WTC11 (cell line): ENCODE measurements at regions not wholly inside any gene's neighbourhood (a gene's known extent, or its start where the extent isn't known, plus 50 kb on each side); places are given as distances from the start of the nearest gene placed in this dataset.

Experiments used
- ATAC-seq: fragments of 200-7000 bp; cut with Tn5 transposase; 2 replicates; pipeline ENCODE4 v1.10.0; 2021; ENCODE audit warnings: mild to moderate bottlenecking, moderate library complexity
- CTCF ChIA-PET: fragments of 300-600 bp; sonication (Branson Sonifier 250); formaldehyde crosslinking; loops from one replicate; lab custom pipeline; 2021; ENCODE audit warnings: antibody characterized with exemption; lab: Charles Lee
- POLR2A ChIA-PET: fragments of 350-600 bp; sonication (Branson Sonifier 250); formaldehyde crosslinking; loops from one replicate; lab custom pipeline; 2021; ENCODE audit warnings: antibody characterized with exemption; lab: Charles Lee
- DNase-seq: peaks from one replicate; pipeline ENCODE4 v3.0.0; 2021; ENCODE audit warnings: low spot score
- H3K27ac Mint-ChIP-seq: 2 replicates; pipeline ENCODE4 v1.8.0; 2021; ENCODE audit warnings: mixed read lengths
- H3K27me3 Mint-ChIP-seq: 2 replicates; pipeline ENCODE4 v1.8.0; 2021; ENCODE audit warnings: low read depth, mild to moderate bottlenecking, moderate library complexity, mixed read lengths
- H3K36me3 Mint-ChIP-seq: 2 replicates; pipeline ENCODE4 v1.8.0; 2021; ENCODE audit warnings: mixed read lengths
- H3K4me1 Mint-ChIP-seq: 2 replicates; pipeline ENCODE4 v1.8.0; 2022; ENCODE audit warnings: mixed read lengths
- H3K4me3 Mint-ChIP-seq: 2 replicates; pipeline ENCODE4 v1.8.0; 2021; ENCODE audit warnings: mild to moderate bottlenecking, moderate library complexity, mixed read lengths
- H3K9me3 Mint-ChIP-seq: 2 replicates; pipeline ENCODE4 v1.8.0; 2021; ENCODE audit warnings: mixed read lengths
- AR ChIP-seq: fragments of 250-450 bp; sonication (Bioruptor Pico); IDR thresholded peaks from 2 replicates; pipeline ENCODE4 v1.9.0; 2021; ENCODE audit warnings: mild to moderate bottlenecking
- CREB1 ChIP-seq: sonication (generic); formaldehyde crosslinking; IDR thresholded peaks from 2 replicates; pipeline ENCODE4 v1.8.0; 2023; ENCODE audit warnings: mild to moderate bottlenecking, missing genetic modification reagents
- ELF4 ChIP-seq: sonication (generic); formaldehyde crosslinking; IDR thresholded peaks from 2 replicates; pipeline ENCODE4 v1.8.1; 2022; ENCODE audit warnings: low read depth, mild to moderate bottlenecking, moderate library complexity, missing genetic modification reagents
- ERG ChIP-seq: fragments of 250-450 bp; sonication (Bioruptor Pico); IDR thresholded peaks from 2 replicates; pipeline ENCODE4 v1.8.0; 2021; ENCODE audit warnings: mild to moderate bottlenecking
- FOXJ3 ChIP-seq: sonication (generic); formaldehyde crosslinking; IDR thresholded peaks from 2 replicates; pipeline ENCODE4 v1.9.0; 2021; ENCODE audit warnings: missing genetic modification reagents, mild to moderate bottlenecking, borderline replicate concordance
- FOXK1 ChIP-seq: sonication (generic); formaldehyde crosslinking; IDR thresholded peaks from 2 replicates; pipeline ENCODE4 v1.8.0; 2022; ENCODE audit warnings: mild to moderate bottlenecking, moderate library complexity, missing genetic modification reagents
- IRF1 ChIP-seq: sonication (generic); formaldehyde crosslinking; IDR thresholded peaks from 2 replicates; pipeline ENCODE4 v1.8.0; 2023; ENCODE audit warnings: missing genetic modification reagents
- NFYB ChIP-seq: sonication (generic); formaldehyde crosslinking; conservative IDR thresholded peaks from 2 replicates; pipeline ENCODE4 v1.8.0; 2022; ENCODE audit warnings: low read depth, missing genetic modification reagents
- NR2C2 ChIP-seq: sonication (generic); formaldehyde crosslinking; IDR thresholded peaks from 2 replicates; pipeline ENCODE4 v1.8.0; 2022; ENCODE audit warnings: mild to moderate bottlenecking, missing genetic modification reagents
- PREB ChIP-seq: sonication (generic); formaldehyde crosslinking; IDR thresholded peaks from 2 replicates; pipeline ENCODE4 v1.8.1; 2022; ENCODE audit warnings: mild to moderate bottlenecking, missing genetic modification reagents, moderate library complexity, borderline replicate concordance
- SMAD4 ChIP-seq: sonication (generic); formaldehyde crosslinking; IDR thresholded peaks from 2 replicates; pipeline ENCODE4 v1.8.0; 2022; ENCODE audit warnings: mild to moderate bottlenecking, missing genetic modification reagents
- TEAD1 ChIP-seq: sonication (generic); formaldehyde crosslinking; IDR thresholded peaks from 2 replicates; pipeline ENCODE4 v1.8.0; 2022; ENCODE audit warnings: mild to moderate bottlenecking, missing genetic modification reagents
- ZBTB21 ChIP-seq: sonication (generic); formaldehyde crosslinking; IDR thresholded peaks from 2 replicates; pipeline ENCODE4 v1.8.1; 2023; ENCODE audit warnings: mild to moderate bottlenecking, missing genetic modification reagents, borderline replicate concordance
- ZNF138 ChIP-seq: sonication (generic); formaldehyde crosslinking; conservative IDR thresholded peaks from 2 replicates; pipeline ENCODE4 v1.8.1; 2022; ENCODE audit warnings: mild to moderate bottlenecking, moderate library complexity, missing genetic modification reagents
- ZNF512 ChIP-seq: sonication (generic); formaldehyde crosslinking; IDR thresholded peaks from 2 replicates; pipeline ENCODE4 v1.8.1; 2022; ENCODE audit warnings: missing genetic modification reagents, borderline replicate concordance
- TF ChIP-seq, protein P1 (sequence below): sonication (generic); formaldehyde crosslinking; IDR thresholded peaks from 2 replicates; pipeline ENCODE4 v1.8.1; 2022; ENCODE audit warnings: mild to moderate bottlenecking, moderate library complexity, missing genetic modification reagents
- TF ChIP-seq, protein P2 (sequence below): sonication (generic); formaldehyde crosslinking; IDR thresholded peaks from 2 replicates; pipeline ENCODE4 v1.8.0; 2023; ENCODE audit warnings: missing genetic modification reagents, mild to moderate bottlenecking, borderline replicate concordance
- TF ChIP-seq, protein P3 (sequence below): sonication (generic); formaldehyde crosslinking; IDR thresholded peaks from 2 replicates; pipeline ENCODE4 v1.8.0; 2022; ENCODE audit warnings: mild to moderate bottlenecking, missing genetic modification reagents

DNA sequence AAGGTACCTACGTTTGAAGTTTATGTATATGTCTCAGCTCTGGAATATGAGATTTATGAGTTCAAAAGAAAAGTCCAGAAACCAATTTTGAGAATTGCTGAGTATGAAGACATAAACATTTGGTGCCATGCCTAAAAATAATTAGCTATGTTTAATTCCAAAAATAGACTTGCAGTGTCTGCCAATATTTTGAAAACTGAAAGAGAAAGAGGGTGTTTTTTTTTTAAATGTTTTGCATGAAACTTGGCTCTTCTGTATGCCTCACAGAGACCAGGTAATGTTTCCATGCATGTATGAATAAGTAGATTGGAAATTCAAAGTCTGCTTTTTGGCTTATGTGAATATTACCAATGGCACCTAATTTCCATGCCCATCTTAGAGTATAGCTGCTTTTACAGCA, 634.4 kb upstream of the C9orf72 start (continued):
- TF ChIP-seq, protein P1, sequence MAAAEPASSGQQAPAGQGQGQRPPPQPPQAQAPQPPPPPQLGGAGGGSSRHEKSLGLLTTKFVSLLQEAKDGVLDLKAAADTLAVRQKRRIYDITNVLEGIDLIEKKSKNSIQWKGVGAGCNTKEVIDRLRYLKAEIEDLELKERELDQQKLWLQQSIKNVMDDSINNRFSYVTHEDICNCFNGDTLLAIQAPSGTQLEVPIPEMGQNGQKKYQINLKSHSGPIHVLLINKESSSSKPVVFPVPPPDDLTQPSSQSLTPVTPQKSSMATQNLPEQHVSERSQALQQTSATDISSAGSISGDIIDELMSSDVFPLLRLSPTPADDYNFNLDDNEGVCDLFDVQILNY (CRISPR knock-in tag), result no peak
- no peak for TF ChIP-seq ELF4
- TF ChIP-seq FOXJ3 (CRISPR knock-in tag), result no peak
- no peak for TF ChIP-seq AR (CRISPR knock-in tag)

DNA sequence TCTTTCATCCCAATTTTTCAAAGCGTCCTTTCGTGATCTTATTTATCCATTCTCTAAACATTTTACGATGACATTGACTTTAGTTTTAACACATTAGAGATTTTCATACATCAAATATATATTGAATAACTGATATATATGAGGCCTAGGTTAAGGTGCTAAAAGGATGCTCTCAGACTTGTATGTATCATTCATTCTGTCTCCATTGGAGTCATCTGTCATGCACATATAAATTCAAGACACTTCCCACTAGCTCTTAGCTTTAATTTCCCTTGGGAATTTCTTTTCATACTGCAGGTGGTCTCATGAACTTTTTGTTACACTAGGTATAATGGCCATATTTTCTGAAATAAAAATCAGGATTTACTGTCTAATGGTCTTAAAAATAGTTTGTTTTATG, 635.8 kb upstream of the C9orf72 start:
- Mint-ChIP-seq H3K27me3 (no peaks in the 10 kb centered on the region), H3K4me3 (no peak overlapping the region), H3K27ac (no peak overlapping the region), H3K4me1 (peaks cover 9% of the 10 kb centered on the region), H3K9me3 (no peaks in the 10 kb centered on the region), H3K36me3 (no peaks in the 10 kb centered on the region)
- ATAC-seq (no peak), DNase-seq (no peak)
- CTCF ChIA-PET, result interaction anchor here (1.1 kb wide), 1 partner anchor 15 kb away, joined by 4 read pairs; no protein-coding TSS in a partner anchor
- TF ChIP-seq FOXJ3 (CRISPR knock-in tag) (no peak), PREB (CRISPR knock-in tag) (no peak), ERG (no peak), NFYB (CRISPR knock-in tag) (no peak), NR2C2 (CRISPR knock-in tag) (no peak), IRF1 (no peak), SMAD4 (CRISPR knock-in tag) (no peak), ZBTB21 (CRISPR knock-in tag) (no peak)
- POLR2A ChIA-PET, result no interaction called here

DNA sequence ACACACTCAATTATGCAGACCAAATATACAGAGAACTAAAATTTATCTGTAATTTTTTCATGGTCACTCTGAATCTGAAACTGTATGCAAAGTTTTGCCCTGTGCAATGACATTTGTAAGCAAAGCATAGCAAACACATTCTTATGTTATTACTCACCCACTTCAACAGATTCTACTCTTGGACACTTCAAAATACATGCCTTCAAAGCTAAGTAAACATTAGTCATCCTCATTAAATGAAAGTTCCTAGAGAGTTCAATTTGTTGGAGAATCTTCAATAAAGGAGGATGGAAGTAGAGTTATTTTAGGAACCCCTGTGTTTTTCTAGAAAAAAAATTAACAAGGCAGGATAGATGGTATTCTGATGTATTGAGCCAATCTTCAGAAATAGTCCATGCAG, 639.7 kb upstream of the C9orf72 start:
- H3K27me3 Mint-ChIP-seq, result no peaks in the 10 kb centered on the region
- peaks cover 9% of the 10 kb centered on the region for H3K4me1 Mint-ChIP-seq
- no peaks in the 10 kb centered on the region for H3K36me3 Mint-ChIP-seq
- ATAC-seq (no peak), DNase-seq (no peak)
- no peak overlapping the region for H3K4me3 Mint-ChIP-seq
- no peaks in the 10 kb centered on the region for H3K9me3 Mint-ChIP-seq
- POLR2A ChIA-PET, result no interaction called here
- no peak for TF ChIP-seq ZNF138 (CRISPR knock-in tag)
- no peak for TF ChIP-seq ZNF512 (CRISPR knock-in tag)
- TF ChIP-seq, protein P2, sequence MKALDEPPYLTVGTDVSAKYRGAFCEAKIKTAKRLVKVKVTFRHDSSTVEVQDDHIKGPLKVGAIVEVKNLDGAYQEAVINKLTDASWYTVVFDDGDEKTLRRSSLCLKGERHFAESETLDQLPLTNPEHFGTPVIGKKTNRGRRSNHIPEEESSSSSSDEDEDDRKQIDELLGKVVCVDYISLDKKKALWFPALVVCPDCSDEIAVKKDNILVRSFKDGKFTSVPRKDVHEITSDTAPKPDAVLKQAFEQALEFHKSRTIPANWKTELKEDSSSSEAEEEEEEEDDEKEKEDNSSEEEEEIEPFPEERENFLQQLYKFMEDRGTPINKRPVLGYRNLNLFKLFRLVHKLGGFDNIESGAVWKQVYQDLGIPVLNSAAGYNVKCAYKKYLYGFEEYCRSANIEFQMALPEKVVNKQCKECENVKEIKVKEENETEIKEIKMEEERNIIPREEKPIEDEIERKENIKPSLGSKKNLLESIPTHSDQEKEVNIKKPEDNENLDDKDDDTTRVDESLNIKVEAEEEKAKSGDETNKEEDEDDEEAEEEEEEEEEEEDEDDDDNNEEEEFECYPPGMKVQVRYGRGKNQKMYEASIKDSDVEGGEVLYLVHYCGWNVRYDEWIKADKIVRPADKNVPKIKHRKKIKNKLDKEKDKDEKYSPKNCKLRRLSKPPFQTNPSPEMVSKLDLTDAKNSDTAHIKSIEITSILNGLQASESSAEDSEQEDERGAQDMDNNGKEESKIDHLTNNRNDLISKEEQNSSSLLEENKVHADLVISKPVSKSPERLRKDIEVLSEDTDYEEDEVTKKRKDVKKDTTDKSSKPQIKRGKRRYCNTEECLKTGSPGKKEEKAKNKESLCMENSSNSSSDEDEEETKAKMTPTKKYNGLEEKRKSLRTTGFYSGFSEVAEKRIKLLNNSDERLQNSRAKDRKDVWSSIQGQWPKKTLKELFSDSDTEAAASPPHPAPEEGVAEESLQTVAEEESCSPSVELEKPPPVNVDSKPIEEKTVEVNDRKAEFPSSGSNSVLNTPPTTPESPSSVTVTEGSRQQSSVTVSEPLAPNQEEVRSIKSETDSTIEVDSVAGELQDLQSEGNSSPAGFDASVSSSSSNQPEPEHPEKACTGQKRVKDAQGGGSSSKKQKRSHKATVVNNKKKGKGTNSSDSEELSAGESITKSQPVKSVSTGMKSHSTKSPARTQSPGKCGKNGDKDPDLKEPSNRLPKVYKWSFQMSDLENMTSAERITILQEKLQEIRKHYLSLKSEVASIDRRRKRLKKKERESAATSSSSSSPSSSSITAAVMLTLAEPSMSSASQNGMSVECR (CRISPR knock-in tag), result no peak
- no peak for TF ChIP-seq TEAD1 (CRISPR knock-in tag)
- TF ChIP-seq SMAD4 (CRISPR knock-in tag), result no peak
- TF ChIP-seq FOXK1 (CRISPR knock-in tag), result no peak
- TF ChIP-seq, protein P3, sequence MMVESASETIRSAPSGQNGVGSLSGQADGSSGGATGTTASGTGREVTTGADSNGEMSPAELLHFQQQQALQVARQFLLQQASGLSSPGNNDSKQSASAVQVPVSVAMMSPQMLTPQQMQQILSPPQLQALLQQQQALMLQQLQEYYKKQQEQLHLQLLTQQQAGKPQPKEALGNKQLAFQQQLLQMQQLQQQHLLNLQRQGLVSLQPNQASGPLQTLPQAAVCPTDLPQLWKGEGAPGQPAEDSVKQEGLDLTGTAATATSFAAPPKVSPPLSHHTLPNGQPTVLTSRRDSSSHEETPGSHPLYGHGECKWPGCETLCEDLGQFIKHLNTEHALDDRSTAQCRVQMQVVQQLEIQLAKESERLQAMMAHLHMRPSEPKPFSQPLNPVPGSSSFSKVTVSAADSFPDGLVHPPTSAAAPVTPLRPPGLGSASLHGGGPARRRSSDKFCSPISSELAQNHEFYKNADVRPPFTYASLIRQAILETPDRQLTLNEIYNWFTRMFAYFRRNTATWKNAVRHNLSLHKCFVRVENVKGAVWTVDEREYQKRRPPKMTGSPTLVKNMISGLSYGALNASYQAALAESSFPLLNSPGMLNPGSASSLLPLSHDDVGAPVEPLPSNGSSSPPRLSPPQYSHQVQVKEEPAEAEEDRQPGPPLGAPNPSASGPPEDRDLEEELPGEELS (CRISPR knock-in tag), result no peak
- no peak for TF ChIP-seq CREB1 (CRISPR knock-in tag)
- CTCF ChIA-PET, result no interaction called here
- H3K27ac Mint-ChIP-seq, result no peak overlapping the region
